Ammon's horn (tissue), 1 donor: ENCODE measurements at regions not wholly inside any gene's neighbourhood (a gene's known extent, or its start where the extent isn't known, plus 50 kb on each side); places are given as distances from the start of the nearest gene placed in this dataset.
A peak's percentile ranks its signal among the peaks of the same experiment; 100 is the strongest.

Experiments used
- DNase-seq: peaks from one replicate; pipeline ENCODE4 v3.0.0-alpha.2; 2016; ENCODE audit warnings: low spot score

DNA sequence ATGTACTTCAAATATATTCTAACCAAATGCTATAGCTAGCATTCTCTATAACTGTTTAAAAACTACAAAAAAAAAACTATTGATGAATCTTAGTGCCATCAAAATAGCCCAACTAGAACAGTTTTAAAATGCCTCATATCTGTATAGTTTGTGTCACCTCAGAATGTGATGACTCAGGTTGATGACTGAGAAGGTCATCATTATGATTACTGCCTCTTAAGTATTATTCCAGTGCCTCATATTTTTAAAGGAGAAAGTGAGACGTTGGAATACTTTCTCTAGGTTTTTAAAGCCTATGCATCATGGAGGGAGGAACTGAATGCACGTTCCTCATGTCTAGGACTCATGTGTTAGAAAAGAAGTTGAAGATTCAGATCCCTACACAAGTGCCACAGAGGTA, 88.2 kb downstream of the TMA16 start:
- DNase-seq: no peak

DNA sequence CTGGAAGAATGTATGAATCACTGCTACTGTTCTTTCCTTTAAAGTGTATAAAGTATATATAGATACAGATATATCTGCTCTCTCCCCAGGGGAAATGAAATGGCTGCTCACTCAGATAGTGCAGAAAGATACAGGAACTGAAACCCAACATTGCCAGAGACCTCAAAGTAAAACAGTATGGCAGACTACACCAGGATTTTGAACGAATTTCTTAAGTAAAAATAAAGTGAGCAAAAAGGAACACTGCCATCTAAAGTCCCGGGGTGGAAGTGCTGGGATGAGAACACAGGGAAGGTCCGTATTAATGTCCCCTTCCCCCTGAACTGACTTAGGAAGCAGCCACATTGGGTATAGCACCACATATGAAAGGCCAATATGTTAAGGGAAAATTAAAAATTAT, 93.4 kb downstream of the TMA16 start:
- no peak for DNase-seq

DNA sequence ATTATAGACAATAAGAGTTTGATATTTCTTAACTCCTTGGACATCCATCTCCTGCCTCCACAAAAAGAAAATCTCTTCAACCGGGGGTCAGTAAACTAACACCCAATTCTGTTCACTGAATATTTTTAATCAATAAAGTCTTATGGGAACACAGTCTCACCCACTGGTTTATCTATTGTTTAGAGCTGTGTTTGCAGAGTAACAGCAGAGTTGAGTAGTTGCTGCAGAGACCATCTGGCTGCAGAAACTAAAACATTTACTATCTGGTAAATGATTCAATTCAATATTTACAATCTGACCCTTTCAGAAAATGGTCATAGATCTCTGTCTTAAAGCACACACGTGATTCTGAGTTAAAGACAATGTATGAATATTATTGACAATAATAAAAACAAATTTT, 94.0 kb downstream of the TMA16 start:
- no peak for DNase-seq

DNA sequence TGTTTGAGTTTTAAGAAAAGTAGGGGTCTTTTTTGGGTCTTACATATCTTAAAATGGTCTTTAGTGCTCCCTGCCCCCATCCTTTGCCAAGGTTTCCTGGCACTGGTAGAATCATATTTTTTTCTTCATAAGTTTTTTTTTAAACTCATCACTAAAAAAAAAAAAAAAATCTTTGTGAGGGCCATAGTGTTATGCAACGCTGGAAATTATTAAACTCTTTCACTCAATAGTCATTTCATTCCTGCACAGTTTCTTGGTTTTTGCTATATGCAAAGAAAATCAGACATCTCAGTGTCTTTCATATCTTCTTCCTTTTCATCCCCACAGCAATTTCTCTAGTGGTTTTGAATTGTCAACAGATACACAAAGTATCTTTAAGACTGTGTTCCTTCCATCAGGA, 95.6 kb downstream of the TMA16 start:
- no peak for DNase-seq

DNA sequence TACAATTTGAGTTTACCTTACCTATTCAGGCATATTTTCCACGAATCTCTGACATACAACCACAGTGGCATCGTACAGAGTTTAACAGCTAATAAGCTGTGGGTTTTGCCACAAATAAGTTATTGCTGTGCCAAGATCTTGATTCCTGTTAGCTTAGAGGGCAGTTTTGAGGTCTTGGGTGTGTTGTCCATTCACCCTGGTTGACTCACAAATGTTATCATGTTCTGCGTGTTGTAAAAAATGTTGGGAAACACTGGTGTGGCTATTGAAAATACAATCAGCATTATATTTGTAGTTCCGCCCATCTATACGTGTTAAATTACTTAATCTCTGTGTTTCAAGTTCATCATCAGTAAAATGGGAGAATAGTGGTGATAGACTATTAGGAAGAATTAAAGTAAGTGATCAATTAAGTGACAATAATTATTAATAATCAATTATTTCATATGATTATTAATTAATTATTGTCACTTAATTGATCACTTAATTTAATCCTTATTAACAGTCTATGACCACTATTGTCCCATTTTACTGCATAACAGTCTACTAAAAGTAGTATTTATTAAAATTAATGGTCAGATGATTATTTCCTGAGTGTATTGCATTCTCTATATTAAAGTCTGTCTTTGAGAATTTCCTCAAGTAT, 96.3 kb downstream of the TMA16 start:
- no peak for DNase-seq

DNA sequence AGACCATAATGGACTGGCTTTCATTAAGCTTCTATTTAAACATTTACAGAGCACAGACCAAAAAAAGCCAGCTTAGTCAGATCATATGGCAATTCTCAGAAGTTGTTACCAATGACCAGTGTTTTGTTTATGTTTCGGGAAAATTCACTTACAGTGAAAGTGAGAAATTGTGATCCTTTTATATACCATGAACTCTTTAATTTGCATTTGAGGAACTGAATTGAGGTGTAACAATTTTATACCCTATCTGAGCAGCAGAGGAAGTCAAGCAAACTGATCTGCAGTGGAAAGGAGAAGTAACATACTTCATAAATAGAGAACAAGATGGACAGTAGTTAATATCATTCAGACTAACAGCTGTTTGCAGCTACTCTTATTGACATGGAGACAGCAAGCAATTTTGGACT, 97.1 kb downstream of the TMA16 start:
- DNase-seq: no peak

DNA sequence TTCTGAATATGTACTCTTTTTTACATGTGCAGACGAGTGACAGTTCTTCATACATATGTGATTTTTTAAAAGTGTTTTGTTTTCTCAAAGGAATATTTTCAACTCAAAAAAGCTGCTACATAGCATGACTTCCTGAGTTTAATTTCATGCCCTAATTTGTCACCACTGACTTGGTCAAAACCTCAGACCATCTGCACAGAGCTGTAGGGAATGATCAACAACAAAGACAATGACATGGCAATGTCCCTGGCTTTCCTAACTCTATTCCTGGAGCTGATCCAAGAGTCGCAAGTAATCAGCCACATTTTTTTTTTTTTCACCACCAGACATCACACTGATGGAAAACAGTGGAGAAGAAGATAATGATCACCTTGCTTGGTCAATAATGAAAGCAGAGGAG, 97.7 kb downstream of the TMA16 start:
- no peak for DNase-seq

DNA sequence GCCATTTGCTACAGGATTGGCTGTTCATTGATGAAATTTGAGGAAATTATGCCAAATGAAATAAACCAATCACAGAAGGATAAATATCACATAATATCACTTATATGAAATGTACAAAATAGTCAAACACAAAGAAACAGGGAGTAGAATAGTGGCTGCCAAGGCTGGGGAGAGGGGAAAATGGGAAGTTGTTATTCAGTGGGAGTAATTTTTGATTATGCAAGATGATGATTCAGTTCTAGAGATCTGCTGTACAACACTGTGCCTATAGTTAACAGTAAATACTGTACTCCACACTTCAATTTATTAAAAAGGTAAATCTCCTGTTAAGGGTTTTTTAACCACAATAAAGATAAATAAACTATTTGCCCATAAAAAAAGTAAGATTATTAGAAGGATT, 101.1 kb downstream of the TMA16 start:
- DNase-seq: no peak

DNA sequence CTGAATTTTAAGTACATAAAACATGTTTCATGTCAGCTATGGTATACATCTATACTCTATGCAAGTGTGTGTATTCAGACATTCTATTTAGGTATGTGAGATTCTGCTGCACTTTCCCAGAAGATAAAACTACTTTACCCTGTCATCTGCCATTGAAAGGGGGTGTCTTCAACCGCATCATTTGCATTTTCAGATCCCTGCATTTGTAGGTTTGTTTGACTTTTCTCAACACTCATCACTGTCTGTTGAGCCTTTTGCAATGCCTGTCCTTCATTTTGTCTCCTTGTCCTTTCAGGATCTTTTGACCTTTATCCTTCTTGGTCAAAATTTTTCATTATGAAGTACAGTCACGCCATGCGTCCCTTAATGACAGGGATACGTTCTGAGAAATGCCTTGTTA, 103.5 kb downstream of the TMA16 start:
- DNase-seq: no peak

DNA sequence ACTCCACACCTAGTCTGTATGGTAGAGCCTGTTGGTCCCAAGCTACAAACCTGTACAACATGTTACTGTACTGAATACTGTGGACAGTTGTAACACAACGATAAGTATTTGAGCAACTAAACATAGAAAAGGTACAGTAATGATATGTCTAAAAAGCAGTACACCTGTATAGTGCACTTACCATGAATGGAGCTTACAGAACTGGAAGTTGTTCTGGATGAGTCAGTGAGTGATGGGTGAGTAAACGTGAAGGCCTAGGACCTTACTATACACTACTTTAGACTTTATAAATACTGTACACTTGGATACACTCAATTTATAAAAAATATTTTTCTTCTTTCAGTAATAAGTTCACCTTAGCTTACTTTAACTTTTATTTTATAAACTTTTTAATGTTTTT, 104.0 kb downstream of the TMA16 start:
- no peak for DNase-seq

DNA sequence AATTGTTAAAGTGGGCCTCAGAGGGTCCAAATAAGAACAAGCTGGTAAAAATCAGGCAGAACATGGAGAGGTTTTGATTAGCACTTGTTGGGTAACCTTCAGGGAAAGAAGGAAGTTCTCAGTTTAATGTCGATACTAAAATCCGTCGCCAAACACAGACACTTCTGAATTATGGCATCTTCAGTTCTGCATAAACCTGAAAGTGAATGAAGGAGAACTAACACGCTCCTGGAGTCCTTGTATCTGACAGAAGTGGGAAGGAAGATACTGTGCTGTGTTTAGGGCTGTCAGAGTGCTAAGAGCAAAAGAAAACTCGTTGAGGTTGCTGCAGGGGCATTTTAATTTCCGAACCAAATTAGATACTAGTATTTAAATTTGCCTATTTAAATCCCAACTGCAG, 106.2 kb downstream of the TMA16 start:
- peak; percentile 31 for DNase-seq

DNA sequence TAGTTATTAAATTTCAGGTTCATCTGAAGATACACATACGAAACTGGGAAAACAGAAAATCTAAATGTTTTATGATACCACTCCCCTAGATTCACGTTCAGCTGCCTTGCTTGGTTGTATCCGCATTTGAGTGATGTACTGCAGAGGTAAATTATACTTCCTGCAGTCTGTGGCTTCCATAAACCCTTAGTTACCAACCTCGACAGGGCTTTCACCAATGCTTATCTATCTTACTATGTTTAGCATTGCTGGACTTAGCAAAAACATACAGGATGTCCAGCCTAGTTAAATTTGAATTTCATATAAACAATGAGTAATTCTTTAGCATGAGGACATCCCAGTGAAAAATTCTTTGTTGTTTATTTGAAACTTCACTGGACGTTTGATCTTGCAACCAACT, 108.8 kb downstream of the TMA16 start:
- no peak for DNase-seq

DNA sequence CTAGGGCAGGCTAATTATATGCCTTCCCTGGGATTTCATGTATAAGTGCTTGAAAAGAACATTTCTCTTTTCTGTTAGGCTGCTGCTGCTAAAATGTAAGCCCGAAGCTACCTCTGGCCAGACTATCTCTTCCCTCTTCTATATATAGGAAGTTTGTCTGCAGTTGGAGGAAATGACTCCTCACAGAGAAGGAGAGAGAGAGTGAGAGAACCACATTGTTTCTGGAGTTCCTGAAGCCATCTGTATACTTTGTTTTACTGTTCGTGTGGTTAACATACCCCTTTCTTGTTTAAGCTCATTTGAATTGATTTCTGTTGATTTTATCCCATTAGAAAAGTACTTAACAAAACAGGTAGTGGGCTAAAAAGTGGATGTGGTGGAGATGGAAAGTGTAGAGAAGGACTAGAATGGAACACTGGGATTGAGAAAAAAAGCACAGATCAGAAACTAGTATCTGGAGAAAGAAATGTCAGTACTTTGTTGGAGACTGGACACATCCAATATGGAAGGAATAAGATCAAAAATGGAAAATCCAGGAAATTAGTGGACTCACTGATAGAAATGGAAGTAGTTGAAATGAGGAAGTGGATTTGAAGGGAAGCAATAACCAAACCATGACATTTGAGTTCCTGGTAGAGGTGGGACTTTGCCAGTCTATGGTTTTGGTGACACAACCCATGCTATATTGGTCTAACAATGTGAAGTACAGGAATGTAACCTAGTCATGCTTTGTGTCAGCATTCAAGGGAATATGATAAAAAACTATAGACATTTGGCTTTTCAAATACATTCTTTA, 112.6 kb downstream of the TMA16 start:
- DNase-seq: peak; percentile 22

DNA sequence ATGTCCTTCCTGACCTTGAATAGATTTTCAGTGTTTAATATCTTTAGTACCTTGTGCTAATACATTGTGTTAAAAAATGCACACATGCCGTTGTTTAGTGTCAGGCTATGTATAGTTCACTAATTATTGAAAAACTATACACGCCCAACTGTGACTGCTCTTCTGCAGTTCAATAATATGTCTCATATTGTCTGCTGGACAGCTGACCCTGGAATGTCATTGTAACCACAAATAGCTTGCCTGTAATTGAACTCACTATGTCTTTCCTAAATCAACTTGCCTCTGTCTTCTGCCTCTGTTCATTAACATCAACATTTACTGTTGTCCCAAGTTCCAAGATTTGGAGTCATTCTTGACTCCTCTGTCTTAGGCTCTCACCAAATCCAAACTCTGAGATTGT, 114.5 kb downstream of the TMA16 start:
- no peak for DNase-seq

DNA sequence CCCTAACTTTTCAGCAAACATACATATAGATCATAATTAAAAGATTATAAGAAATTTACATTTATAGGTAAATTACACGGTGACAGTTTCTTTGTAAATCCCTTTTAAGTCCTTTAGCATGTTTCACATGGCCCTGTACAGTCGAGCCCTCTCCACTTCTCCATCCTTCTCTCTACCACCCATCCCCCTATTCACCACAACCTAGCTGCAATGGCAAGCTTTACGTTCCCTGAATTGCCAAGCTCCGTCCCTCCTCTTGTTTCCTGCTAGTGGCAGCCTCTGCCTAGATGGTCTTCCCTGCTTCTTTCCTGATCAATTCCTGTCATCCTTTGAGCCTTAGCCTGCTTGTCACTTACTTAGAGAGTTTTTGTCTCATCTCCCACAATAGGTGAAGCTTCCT, 116.2 kb downstream of the TMA16 start:
- DNase-seq: peak; percentile 40

DNA sequence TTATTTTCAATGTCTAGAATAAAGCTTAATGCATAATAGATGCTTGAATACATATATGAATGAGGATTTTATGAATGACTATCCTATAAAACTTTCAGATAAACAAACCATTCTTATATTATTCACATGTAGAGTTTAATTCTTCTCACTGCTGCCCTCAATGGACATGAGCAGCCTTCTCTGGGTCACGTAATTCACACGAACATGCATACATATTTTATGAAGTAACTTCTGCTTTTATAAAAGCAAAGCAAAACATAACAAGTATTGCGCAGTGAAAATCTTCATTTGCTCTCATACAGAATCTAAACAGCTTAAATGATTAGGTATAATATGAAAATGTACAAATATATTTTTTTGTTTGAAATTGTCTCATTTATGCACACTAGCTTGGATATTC, 116.7 kb downstream of the TMA16 start:
- no peak for DNase-seq

DNA sequence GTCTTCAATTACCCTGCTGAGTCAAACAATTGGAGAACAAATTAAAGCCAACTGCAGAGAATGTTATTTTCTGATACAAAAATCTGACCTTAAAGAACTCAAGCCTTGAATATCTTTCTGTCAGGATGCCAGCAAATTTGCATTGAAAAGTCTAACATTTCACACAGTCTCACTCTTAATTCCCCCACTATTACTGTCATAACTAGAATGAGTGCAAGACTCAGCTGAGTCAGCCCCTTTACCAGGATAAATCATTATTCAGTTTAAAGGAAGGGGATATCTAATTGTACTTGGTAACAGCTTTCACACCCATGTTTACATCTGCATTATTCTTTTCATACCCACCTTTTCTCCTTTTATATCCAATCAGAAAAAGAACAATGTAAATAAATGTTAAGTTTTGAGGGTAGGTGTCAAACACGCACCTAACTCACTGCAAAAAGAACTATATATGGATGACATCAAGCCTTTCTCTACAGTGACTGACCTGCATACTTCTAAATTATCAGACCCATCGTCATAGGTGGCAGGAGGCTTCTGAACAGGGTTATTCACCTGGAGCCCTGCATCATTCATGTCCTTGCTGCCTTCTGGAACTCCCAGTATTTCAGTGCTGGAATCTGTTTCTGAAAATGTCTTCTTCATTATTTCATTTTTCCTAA, 117.4 kb downstream of the TMA16 start:
- DNase-seq: no peak

DNA sequence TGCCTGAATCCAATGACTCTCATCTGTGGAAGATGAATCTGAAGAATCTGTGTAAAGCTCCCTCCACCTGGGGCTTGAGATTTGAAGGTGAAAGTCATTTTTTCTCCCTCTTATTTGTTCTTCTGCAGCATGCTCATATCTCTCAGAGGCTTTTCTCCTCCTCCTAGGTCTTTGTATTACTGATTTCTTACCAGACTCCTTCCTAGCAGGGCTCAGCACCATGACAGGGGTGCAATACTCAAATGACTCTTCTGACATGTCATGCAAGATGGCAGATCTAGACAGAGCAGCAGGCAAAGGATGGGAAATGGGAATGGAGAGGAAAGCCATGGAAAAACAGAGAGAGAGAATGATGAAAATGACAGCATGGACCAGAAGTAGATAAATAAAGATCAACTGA, 118.3 kb downstream of the TMA16 start:
- no peak for DNase-seq

DNA sequence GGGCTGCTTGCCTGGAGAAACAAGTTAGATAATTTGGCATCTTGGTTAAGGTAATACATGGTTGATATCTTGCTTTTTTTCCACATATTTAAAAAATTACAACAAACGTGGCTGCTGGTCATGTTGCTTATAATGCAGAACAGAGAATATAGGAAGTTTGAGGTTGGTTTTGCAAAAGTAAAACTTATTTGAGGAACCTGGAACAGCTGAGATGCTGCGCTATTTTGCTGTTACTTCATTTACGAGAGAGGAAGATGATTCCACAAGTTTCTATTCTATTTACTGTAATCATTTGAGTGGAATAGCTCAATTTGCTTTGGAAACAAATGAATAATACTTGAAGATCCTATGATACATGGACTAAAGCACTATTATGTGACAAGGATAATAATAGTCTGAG, 118.9 kb downstream of the TMA16 start:
- DNase-seq: no peak

DNA sequence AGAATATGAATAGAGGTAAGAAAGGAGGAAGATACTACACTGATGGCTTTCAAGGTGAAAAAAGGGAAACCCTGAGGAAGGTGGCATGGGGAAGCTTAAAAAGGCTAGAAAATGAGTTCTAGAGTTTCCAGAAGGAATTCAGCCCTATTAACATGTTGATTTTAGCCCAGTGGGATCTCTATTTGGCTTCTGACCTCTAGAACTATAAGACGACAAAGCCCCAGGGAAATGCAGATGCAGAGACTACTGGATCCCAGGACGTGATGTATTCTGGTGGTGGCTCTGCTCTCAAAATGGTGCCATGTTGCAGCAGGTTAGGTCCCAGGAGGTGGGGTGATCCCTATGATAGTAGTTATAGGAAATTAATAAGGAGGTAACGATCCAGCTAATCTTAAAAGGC, 120.4 kb downstream of the TMA16 start:
- DNase-seq: no peak

DNA sequence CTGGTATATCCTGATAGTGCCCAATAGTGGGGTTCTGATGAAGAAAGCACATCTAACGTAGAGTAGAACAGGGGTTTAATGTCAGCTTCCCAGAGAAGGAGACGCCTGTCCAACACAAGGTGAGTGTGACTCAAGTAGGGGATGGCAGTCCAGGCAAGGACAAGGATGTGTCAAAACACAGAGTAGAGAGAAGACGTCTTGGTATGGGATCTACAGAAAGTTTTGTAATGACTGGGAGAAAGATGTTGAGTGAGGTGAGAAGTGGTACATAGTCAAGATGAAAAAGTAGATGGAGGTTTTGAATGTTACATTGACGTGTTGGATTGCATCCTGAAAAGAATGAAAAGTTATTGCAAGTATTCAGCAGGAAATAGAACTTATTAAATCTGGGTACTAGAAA, 124.4 kb downstream of the TMA16 start:
- DNase-seq: no peak

DNA sequence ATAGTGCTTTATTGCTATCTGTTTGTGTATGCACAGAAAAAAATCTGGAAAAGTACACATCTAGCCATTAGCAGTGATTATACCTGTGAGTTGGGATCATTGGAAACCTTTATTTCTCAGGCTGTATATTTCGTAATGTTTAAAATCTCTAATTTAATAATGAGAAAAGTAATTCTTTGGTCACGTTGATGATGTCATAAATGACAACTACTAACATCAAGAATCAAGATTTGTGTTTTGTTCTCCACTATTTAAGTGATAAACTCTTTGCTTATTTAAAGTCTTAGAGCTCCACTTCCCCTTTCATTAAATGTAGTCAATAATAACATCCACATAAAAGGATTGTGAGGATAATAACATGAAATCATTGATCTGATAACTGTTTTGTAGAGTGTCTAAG, 126.2 kb downstream of the TMA16 start:
- no peak for DNase-seq

DNA sequence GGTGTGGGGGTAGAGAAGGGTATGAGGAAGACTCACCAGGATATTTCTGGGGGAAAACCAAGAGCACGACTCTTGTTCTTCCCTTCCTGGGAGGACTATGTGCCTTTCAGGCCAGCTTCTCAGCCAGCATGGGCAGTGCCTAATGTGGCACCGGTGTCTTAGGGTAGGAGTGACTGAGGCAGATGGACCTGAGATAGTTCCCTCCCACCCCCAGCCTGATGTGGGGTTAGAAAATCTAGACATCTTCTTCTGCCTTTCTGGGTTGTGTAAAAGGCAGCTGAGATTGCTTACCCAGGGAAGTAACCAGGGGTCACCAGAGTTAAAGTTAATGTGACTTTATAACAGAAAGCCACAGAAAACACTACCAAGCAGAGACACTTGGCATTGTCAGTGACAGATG, 127.3 kb downstream of the TMA16 start:
- no peak for DNase-seq
